SK-N-SH treated with all-trans-retinoic acid at 6 μM for 48 hours (cell line): ENCODE measurements at regions not wholly inside any gene's neighbourhood (a gene's known extent, or its start where the extent isn't known, plus 50 kb on each side); places are given as distances from the start of the nearest gene placed in this dataset.

ENCODE experiments used
- ATAC-seq: fragments of 200-7000 bp; cut with Tn5 transposase; 3 replicates; pipeline ENCODE4 v1.9.1; 2020; ENCODE audit warnings: mild to moderate bottlenecking, moderate library complexity
- ARNTL ChIP-seq: fragments of 450-650 bp; formaldehyde crosslinking; IDR thresholded peaks from 2 replicates; pipeline ENCODE4 v1.5.0; 2020; ENCODE audit warnings: low read depth, mild to moderate bottlenecking, moderate library complexity, borderline replicate concordance
- BACH2 ChIP-seq: fragments of 250-450 bp; sonication (Bioruptor Pico); IDR thresholded peaks from 2 replicates; pipeline ENCODE4 v1.9.0; 2021; ENCODE audit warnings: mild to moderate bottlenecking, borderline replicate concordance
- CREB5 ChIP-seq: fragments of 250-450 bp; sonication (Bioruptor Pico); IDR thresholded peaks from 2 replicates; pipeline ENCODE4 v1.5.1; 2020; ENCODE audit warnings: low read depth, mild to moderate bottlenecking, moderate library complexity
- CSDC2 ChIP-seq: fragments of 250-450 bp; sonication (Bioruptor Pico); IDR thresholded peaks from 2 replicates; pipeline ENCODE4 v1.5.0; 2020; ENCODE audit warnings: mild to moderate bottlenecking, moderate library complexity
- GLIS3 ChIP-seq: fragments of 250-450 bp; sonication (Bioruptor Pico); IDR thresholded peaks from 2 replicates; pipeline ENCODE4 v1.5.0; 2020; ENCODE audit warnings: mild to moderate bottlenecking, moderate library complexity
- ISL1 ChIP-seq: fragments of 250-450 bp; sonication (Bioruptor Pico); IDR thresholded peaks from 2 replicates; pipeline ENCODE4 v2.1.2; 2022; ENCODE audit warnings: mild to moderate bottlenecking, moderate library complexity
- RARB ChIP-seq: fragments of 250-450 bp; sonication (Bioruptor Pico); IDR thresholded peaks from 2 replicates; pipeline ENCODE4 v1.8.0; 2021; ENCODE audit warnings: mild to moderate bottlenecking, moderate library complexity
- SNAI2 ChIP-seq: fragments of 250-450 bp; sonication (Bioruptor Pico); IDR thresholded peaks from 2 replicates; pipeline ENCODE4 v1.5.0; 2020; ENCODE audit warnings: mild to moderate bottlenecking, moderate library complexity
- TCF4 ChIP-seq: fragments of 250-450 bp; sonication (Bioruptor Pico); IDR thresholded peaks from 2 replicates; pipeline ENCODE4 v1.8.0; 2021; ENCODE audit warnings: mild to moderate bottlenecking, moderate library complexity, borderline replicate concordance
- TOX ChIP-seq: fragments of 250-450 bp; sonication (Bioruptor Pico); IDR thresholded peaks from 2 replicates; pipeline ENCODE4 v1.8.0; 2021; ENCODE audit warnings: mild to moderate bottlenecking, moderate library complexity, borderline replicate concordance
- TSHZ2 ChIP-seq: fragments of 250-450 bp; sonication (Bioruptor Pico); IDR thresholded peaks from 2 replicates; pipeline ENCODE4 v1.5.0; 2020; ENCODE audit warnings: mild to moderate bottlenecking, moderate library complexity
- ZC3H10 ChIP-seq: fragments of 250-450 bp; sonication (Bioruptor Pico); IDR thresholded peaks from 2 replicates; pipeline ENCODE4 v1.5.1; 2021; ENCODE audit warnings: mild to moderate bottlenecking, moderate library complexity
- ZFP3 ChIP-seq: fragments of 250-450 bp; sonication (Bioruptor Pico); IDR thresholded peaks from 2 replicates; pipeline ENCODE4 v1.5.0; 2020; ENCODE audit warnings: mild to moderate bottlenecking, moderate library complexity
- ZFP30 ChIP-seq: fragments of 450-650 bp; formaldehyde crosslinking; IDR thresholded peaks from 2 replicates; pipeline ENCODE4 v1.5.0; 2022; ENCODE audit warnings: mild to moderate bottlenecking, moderate library complexity
- ZNF565 ChIP-seq: fragments of 450-650 bp; formaldehyde crosslinking; conservative IDR thresholded peaks from 2 replicates; pipeline ENCODE4 v1.5.0; 2020; ENCODE audit warnings: low read depth, mild to moderate bottlenecking, moderate library complexity
- ZNF70 ChIP-seq: fragments of 450-650 bp; formaldehyde crosslinking; IDR thresholded peaks from 2 replicates; pipeline ENCODE4 v1.5.0; 2020; ENCODE audit warnings: mild to moderate bottlenecking, moderate library complexity
- ZNF8 ChIP-seq: fragments of 450-650 bp; formaldehyde crosslinking; IDR thresholded peaks from 2 replicates; pipeline ENCODE4 v1.5.0; 2020; ENCODE audit warnings: mild to moderate bottlenecking, moderate library complexity
- TF ChIP-seq, protein P1 (sequence below): fragments of 250-450 bp; sonication (Bioruptor Pico); IDR thresholded peaks from 2 replicates; pipeline ENCODE4 v1.5.1; 2021; ENCODE audit warnings: mild to moderate bottlenecking, moderate library complexity
- TF ChIP-seq, protein P2 (sequence below): fragments of 250-450 bp; sonication (Bioruptor Pico); IDR thresholded peaks from 2 replicates; pipeline ENCODE4 v1.8.0; 2021; ENCODE audit warnings: low read depth, mild to moderate bottlenecking, moderate library complexity, borderline replicate concordance

GRCh38 chr20:52890130-52890529 lies 82.0 kb upstream of the TSHZ2 start:
- no peak for ATAC-seq
- TF ChIP-seq RARB (no peak), ZNF8 (CRISPR knock-in tag) (no peak), ZFP30 (CRISPR knock-in tag) (no peak), ZFP3 (no peak), ZC3H10 (CRISPR knock-in tag) (no peak), SNAI2 (CRISPR knock-in tag) (no peak), ISL1 (CRISPR knock-in tag) (no peak), ARNTL (CRISPR knock-in tag) (no peak), TOX (CRISPR knock-in tag) (no peak), GLIS3 (no peak), ZNF565 (CRISPR knock-in tag) (no peak), TCF4 (CRISPR knock-in tag) (no peak), CREB5 (CRISPR knock-in tag) (no peak)
- TF ChIP-seq, protein P1, sequence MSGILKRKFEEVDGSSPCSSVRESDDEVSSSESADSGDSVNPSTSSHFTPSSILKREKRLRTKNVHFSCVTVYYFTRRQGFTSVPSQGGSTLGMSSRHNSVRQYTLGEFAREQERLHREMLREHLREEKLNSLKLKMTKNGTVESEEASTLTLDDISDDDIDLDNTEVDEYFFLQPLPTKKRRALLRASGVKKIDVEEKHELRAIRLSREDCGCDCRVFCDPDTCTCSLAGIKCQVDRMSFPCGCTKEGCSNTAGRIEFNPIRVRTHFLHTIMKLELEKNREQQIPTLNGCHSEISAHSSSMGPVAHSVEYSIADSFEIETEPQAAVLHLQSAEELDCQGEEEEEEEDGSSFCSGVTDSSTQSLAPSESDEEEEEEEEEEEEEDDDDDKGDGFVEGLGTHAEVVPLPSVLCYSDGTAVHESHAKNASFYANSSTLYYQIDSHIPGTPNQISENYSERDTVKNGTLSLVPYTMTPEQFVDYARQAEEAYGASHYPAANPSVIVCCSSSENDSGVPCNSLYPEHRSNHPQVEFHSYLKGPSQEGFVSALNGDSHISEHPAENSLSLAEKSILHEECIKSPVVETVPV (CRISPR knock-in tag): no peak
- TF ChIP-seq, protein P2, sequence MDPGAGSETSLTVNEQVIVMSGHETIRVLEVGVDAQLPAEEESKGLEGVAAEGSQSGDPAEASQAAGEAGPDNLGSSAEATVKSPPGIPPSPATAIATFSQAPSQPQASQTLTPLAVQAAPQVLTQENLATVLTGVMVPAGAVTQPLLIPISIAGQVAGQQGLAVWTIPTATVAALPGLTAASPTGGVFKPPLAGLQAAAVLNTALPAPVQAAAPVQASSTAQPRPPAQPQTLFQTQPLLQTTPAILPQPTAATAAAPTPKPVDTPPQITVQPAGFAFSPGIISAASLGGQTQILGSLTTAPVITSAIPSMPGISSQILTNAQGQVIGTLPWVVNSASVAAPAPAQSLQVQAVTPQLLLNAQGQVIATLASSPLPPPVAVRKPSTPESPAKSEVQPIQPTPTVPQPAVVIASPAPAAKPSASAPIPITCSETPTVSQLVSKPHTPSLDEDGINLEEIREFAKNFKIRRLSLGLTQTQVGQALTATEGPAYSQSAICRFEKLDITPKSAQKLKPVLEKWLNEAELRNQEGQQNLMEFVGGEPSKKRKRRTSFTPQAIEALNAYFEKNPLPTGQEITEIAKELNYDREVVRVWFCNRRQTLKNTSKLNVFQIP (CRISPR knock-in tag): no peak
- TF ChIP-seq, all 23 proteins: peak for 0

GRCh38 chr20:52889225-52889624 lies 82.9 kb upstream of the TSHZ2 start:
- TF ChIP-seq, protein P1 (CRISPR knock-in tag): no peak
- TF ChIP-seq ZFP30 (CRISPR knock-in tag) (no peak), CSDC2 (CRISPR knock-in tag) (no peak), ZNF70 (CRISPR knock-in tag) (no peak), ZNF565 (CRISPR knock-in tag) (no peak)
- ATAC-seq: no peak

GRCh38 chr20:52888096-52888495 lies 84.1 kb upstream of the TSHZ2 start:
- TF ChIP-seq RARB (no peak), TSHZ2 (CRISPR knock-in tag) (no peak), TOX (CRISPR knock-in tag) (no peak), BACH2 (CRISPR knock-in tag) (no peak), SNAI2 (CRISPR knock-in tag) (no peak), ZNF70 (CRISPR knock-in tag) (no peak)
- TF ChIP-seq, protein P1 (CRISPR knock-in tag): no peak
- TF ChIP-seq, all 23 proteins: peak for 0
- no peak for ATAC-seq
